Activated naive CD4-positive, alpha-beta T cell treated with anti-CD3 and anti-CD28 coated beads for 36 hours (primary cell): ENCODE measurements at regions not wholly inside any gene's neighbourhood (a gene's known extent, or its start where the extent isn't known, plus 50 kb on each side); places are given as distances from the start of the nearest gene placed in this dataset.
"Not testable (repeated sequence)": the region's sequence is repeated elsewhere in the genome, so short reads cannot be mapped to it uniquely, and the experiment has no call there.

Experiments
- CTCF ChIA-PET: fragments of 350-600 bp; sonication (Branson Sonifier 250); formaldehyde crosslinking; loops from one replicate; lab custom pipeline; 2021; ENCODE audit warnings: antibody characterized with exemption; lab: Charles Lee
- DNase-seq: peaks from one replicate; pipeline ENCODE4 v3.0.0-alpha.2; 2020
- H3K27ac Mint-ChIP-seq: one replicate; pipeline ENCODE4 v1.8.0; 2021; ENCODE audit warnings: mild to moderate bottlenecking, mixed read lengths
- H3K27me3 Mint-ChIP-seq: one replicate; pipeline ENCODE4 v1.8.0; 2021; ENCODE audit warnings: low read depth, mixed read lengths
- H3K36me3 Mint-ChIP-seq: one replicate; pipeline ENCODE4 v1.8.0; 2021; ENCODE audit warnings: low read depth, mixed read lengths
- H3K4me1 Mint-ChIP-seq: one replicate; pipeline ENCODE4 v1.8.0; 2021; ENCODE audit warnings: low read depth, mixed read lengths
- H3K4me3 Mint-ChIP-seq: one replicate; pipeline ENCODE4 v1.8.0; 2021; ENCODE audit warnings: mild to moderate bottlenecking, moderate library complexity, mixed read lengths
- H3K9me3 Mint-ChIP-seq: one replicate; pipeline ENCODE4 v1.8.0; 2021; ENCODE audit warnings: mixed read lengths
- intact Hi-C: fragments of 100-400 bp; cut with micrococcal nuclease; formaldehyde crosslinking; loops from one replicate; pipeline ENCODE4 v1.15.1; 2023

GRCh38 chr14:25699981-25700380 is 650.0 kb upstream of the STXBP6 start:
- no peak for DNase-seq
- no peak overlapping the region for H3K4me3 Mint-ChIP-seq
- no peaks in the 10 kb centered on the region for H3K36me3 Mint-ChIP-seq
- no peak overlapping the region for H3K27ac Mint-ChIP-seq
- intact Hi-C loops: no loop called here
- H3K9me3 Mint-ChIP-seq: peaks cover 4% of the 10 kb centered on the region
- CTCF ChIA-PET: no interaction called here
- no peaks in the 10 kb centered on the region for H3K4me1 Mint-ChIP-seq
- no peaks in the 10 kb centered on the region for H3K27me3 Mint-ChIP-seq

- intact Hi-C loops: no loop called here
- peaks cover 6% of the 10 kb centered on the region for H3K9me3 Mint-ChIP-seq
- CTCF ChIA-PET: no interaction called here
- no peak overlapping the region for H3K4me3 Mint-ChIP-seq
- H3K27ac Mint-ChIP-seq: no peak overlapping the region
- no peak for DNase-seq
- no peaks in the 10 kb centered on the region for H3K36me3 Mint-ChIP-seq
- H3K27me3 Mint-ChIP-seq: no peaks in the 10 kb centered on the region
- H3K4me1 Mint-ChIP-seq: no peaks in the 10 kb centered on the region
These were observed 648.2 kb upstream of the STXBP6 start for GRCh38 chr14:25698111-25698510.

- no peak overlapping the region for H3K27ac Mint-ChIP-seq
- H3K9me3 Mint-ChIP-seq: peaks cover 9% of the 10 kb centered on the region
- CTCF ChIA-PET: no interaction called here
- H3K36me3 Mint-ChIP-seq: no peaks in the 10 kb centered on the region
- DNase-seq: no peak
- no peaks in the 10 kb centered on the region for H3K27me3 Mint-ChIP-seq
- no peak overlapping the region for H3K4me3 Mint-ChIP-seq
- intact Hi-C loops: no loop called here
- no peaks in the 10 kb centered on the region for H3K4me1 Mint-ChIP-seq
These were observed 646.2 kb upstream of the STXBP6 start for GRCh38 chr14:25696176-25696575.

GRCh38 chr14:25685004-25685403 is 635.1 kb upstream of the STXBP6 start:
- Mint-ChIP-seq H3K36me3 (no peaks in the 10 kb centered on the region), H3K9me3 (peaks cover 4% of the 10 kb centered on the region), H3K27ac (no peak overlapping the region), H3K27me3 (no peaks in the 10 kb centered on the region), H3K4me3 (no peak overlapping the region), H3K4me1 (no peaks in the 10 kb centered on the region)
- intact Hi-C loops: no loop called here
- DNase-seq: no peak
- CTCF ChIA-PET: no interaction called here

GRCh38 chr14:25680934-25681333 is 631.0 kb upstream of the STXBP6 start:
- H3K4me1 Mint-ChIP-seq: no peaks in the 10 kb centered on the region
- peaks cover 6% of the 10 kb centered on the region for H3K9me3 Mint-ChIP-seq
- no peaks in the 10 kb centered on the region for H3K36me3 Mint-ChIP-seq
- DNase-seq: no peak
- no peak overlapping the region for H3K27ac Mint-ChIP-seq
- CTCF ChIA-PET: no interaction called here
- H3K27me3 Mint-ChIP-seq: no peaks in the 10 kb centered on the region
- no peak overlapping the region for H3K4me3 Mint-ChIP-seq
- intact Hi-C loops: no loop called here

GRCh38 chr14:25680511-25680910 is 630.6 kb upstream of the STXBP6 start:
- intact Hi-C loops: not testable (repeated sequence)

GRCh38 chr14:25677111-25677510 is 627.2 kb upstream of the STXBP6 start:
- Mint-ChIP-seq H3K9me3 (peaks cover 5% of the 10 kb centered on the region), H3K4me1 (no peaks in the 10 kb centered on the region), H3K27ac (no peak overlapping the region), H3K27me3 (no peaks in the 10 kb centered on the region), H3K36me3 (no peaks in the 10 kb centered on the region), H3K4me3 (no peak overlapping the region)
- CTCF ChIA-PET: no interaction called here
- DNase-seq: no peak
- intact Hi-C loops: no loop called here

More at GRCh38 chr14:25680511-25680910, 630.6 kb upstream of the STXBP6 start:
- H3K4me1 Mint-ChIP-seq, DNase-seq, H3K4me3 Mint-ChIP-seq, H3K9me3 Mint-ChIP-seq, H3K27me3 Mint-ChIP-seq, CTCF ChIA-PET, H3K36me3 Mint-ChIP-seq, H3K27ac Mint-ChIP-seq: not testable (repeated sequence)

GRCh38 chr14:25667387-25667786 is 617.4 kb upstream of the STXBP6 start:
- no peaks in the 10 kb centered on the region for H3K36me3 Mint-ChIP-seq
- intact Hi-C loops: no loop called here
- no peak overlapping the region for H3K4me3 Mint-ChIP-seq
- DNase-seq: no peak
- CTCF ChIA-PET: no interaction called here
- no peaks in the 10 kb centered on the region for H3K27me3 Mint-ChIP-seq
- peaks cover 7% of the 10 kb centered on the region for H3K9me3 Mint-ChIP-seq
- no peak overlapping the region for H3K27ac Mint-ChIP-seq
- no peaks in the 10 kb centered on the region for H3K4me1 Mint-ChIP-seq

- Mint-ChIP-seq H3K27ac (no peak overlapping the region), H3K4me1 (no peaks in the 10 kb centered on the region), H3K4me3 (no peak overlapping the region), H3K27me3 (no peaks in the 10 kb centered on the region), H3K9me3 (peaks cover 7% of the 10 kb centered on the region), H3K36me3 (no peaks in the 10 kb centered on the region)
- intact Hi-C loops: no loop called here
- no peak for DNase-seq
- CTCF ChIA-PET: no interaction called here
These were observed 616.9 kb upstream of the STXBP6 start for GRCh38 chr14:25666877-25667276.

- CTCF ChIA-PET: no interaction called here
- Mint-ChIP-seq H3K4me3 (no peak overlapping the region), H3K36me3 (no peaks in the 10 kb centered on the region), H3K9me3 (no peaks in the 10 kb centered on the region), H3K27ac (no peak overlapping the region), H3K4me1 (no peaks in the 10 kb centered on the region), H3K27me3 (no peaks in the 10 kb centered on the region)
- no peak for DNase-seq
- intact Hi-C loops: no loop called here
These were observed 609.0 kb upstream of the STXBP6 start for GRCh38 chr14:25658988-25659387.

GRCh38 chr14:25630447-25630846 is 580.5 kb upstream of the STXBP6 start:
- no peak overlapping the region for H3K27ac Mint-ChIP-seq
- H3K36me3 Mint-ChIP-seq: no peaks in the 10 kb centered on the region
- DNase-seq: no peak
- H3K4me3 Mint-ChIP-seq: no peak overlapping the region
- H3K4me1 Mint-ChIP-seq: no peaks in the 10 kb centered on the region
- intact Hi-C loops: no loop called here
- peaks cover 6% of the 10 kb centered on the region for H3K9me3 Mint-ChIP-seq
- CTCF ChIA-PET: no interaction called here
- H3K27me3 Mint-ChIP-seq: no peaks in the 10 kb centered on the region

GRCh38 chr14:25628978-25629377 is 579.0 kb upstream of the STXBP6 start:
- H3K4me3 Mint-ChIP-seq: no peak overlapping the region
- H3K27me3 Mint-ChIP-seq: no peaks in the 10 kb centered on the region
- no peak for DNase-seq
- CTCF ChIA-PET: no interaction called here
- H3K36me3 Mint-ChIP-seq: no peaks in the 10 kb centered on the region
- no peak overlapping the region for H3K27ac Mint-ChIP-seq
- intact Hi-C loops: no loop called here
- no peaks in the 10 kb centered on the region for H3K4me1 Mint-ChIP-seq
- peaks cover 6% of the 10 kb centered on the region for H3K9me3 Mint-ChIP-seq

GRCh38 chr14:25628390-25628789 is 578.4 kb upstream of the STXBP6 start:
- intact Hi-C loops: no loop called here
- CTCF ChIA-PET: no interaction called here
- Mint-ChIP-seq H3K4me1 (no peaks in the 10 kb centered on the region), H3K4me3 (no peak overlapping the region), H3K36me3 (no peaks in the 10 kb centered on the region), H3K9me3 (peaks cover 6% of the 10 kb centered on the region), H3K27ac (no peak overlapping the region), H3K27me3 (no peaks in the 10 kb centered on the region)
- DNase-seq: no peak

- Mint-ChIP-seq H3K4me3 (no peak overlapping the region), H3K9me3 (peaks cover 6% of the 10 kb centered on the region), H3K36me3 (no peaks in the 10 kb centered on the region), H3K27me3 (no peaks in the 10 kb centered on the region), H3K27ac (no peak overlapping the region), H3K4me1 (no peaks in the 10 kb centered on the region)
- intact Hi-C loops: no loop called here
- no peak for DNase-seq
- CTCF ChIA-PET: interaction anchor here (0.7 kb wide), 1 partner anchor 225 kb away, joined by 3 read pairs; no protein-coding TSS in a partner anchor
These were observed 577.0 kb upstream of the STXBP6 start for GRCh38 chr14:25626986-25627385.
